ENCODE measurements at regions not wholly inside any gene's neighbourhood (a gene's known extent, or its start where the extent isn't known, plus 50 kb on each side); places are given as distances from the start of the nearest gene placed in this dataset.

GRCh38 chr12:24352363-24352762 is 402.9 kb upstream of the SOX5 start:
- no peak for TF ChIP-seq CTCF (IDR thresholded peaks at IDR 0.05)
- TF ChIP-seq POLR2A (IDR thresholded peaks at IDR 0.05), result no peak
- no peak for TF ChIP-seq EP300 (IDR thresholded peaks at IDR 0.05)

Measured in upper lobe of left lung (tissue), 4 donors.